Neural cell (in vitro differentiated cells): ENCODE measurements at regions not wholly inside any gene's neighbourhood (a gene's known extent, or its start where the extent isn't known, plus 50 kb on each side); places are given as distances from the start of the nearest gene placed in this dataset.

ENCODE experiments used
- EZH2 ChIP-seq: fragments of 200-600, 300-800 bp; shearing (Covaris generic), sonication (generic); IDR thresholded peaks from 2 replicates; pipeline ENCODE4 v1.6.1; 2014; ENCODE audit warnings: antibody characterized with exemption, low read length, borderline replicate concordance, mild to moderate bottlenecking; ENCODE audit not compliant: insufficient read depth, poor library complexity, severe bottlenecking
- SMC3 ChIP-seq: fragments of 450-650 bp; conservative IDR thresholded peaks from 2 replicates; pipeline ENCODE4 v1.6.1; 2014; ENCODE audit warnings: antibody characterized with exemption, mild to moderate bottlenecking, moderate library complexity; ENCODE audit not compliant: poor library complexity
- TAF1 ChIP-seq: IDR thresholded peaks from 2 replicates; pipeline ENCODE4 v1.6.1; 2012; ENCODE audit warnings: low read depth

GRCh38 chr7:97503367-97504094, 228.4 kb upstream of the TAC1 start:
- no peak for TF ChIP-seq TAF1
- TF ChIP-seq EZH2: no peak
- no peak for TF ChIP-seq SMC3
